ENCODE measurements at regions not wholly inside any gene's neighbourhood (a gene's known extent, or its start where the extent isn't known, plus 50 kb on each side); places are given as distances from the start of the nearest gene placed in this dataset.

GRCh38 chr9:117945286-117945685 is 241.1 kb downstream of the TLR4 start:
- DNase-seq: no peak

GRCh38 chr9:117951127-117951526 is 246.9 kb downstream of the TLR4 start:
- DNase-seq: no peak

GRCh38 chr9:117952581-117952980 is 248.4 kb downstream of the TLR4 start:
- DNase-seq: no peak

- no peak for DNase-seq
Measured at GRCh38 chr9:117957267-117957666, 253.1 kb downstream of the TLR4 start.

- no peak for DNase-seq
Measured at GRCh38 chr9:117958726-117959125, 254.5 kb downstream of the TLR4 start.

GRCh38 chr9:117963493-117964090 is 259.4 kb downstream of the TLR4 start:
- no peak for DNase-seq

- DNase-seq: no peak
Measured at GRCh38 chr9:117970276-117971050, 266.3 kb downstream of the TLR4 start.

- no peak for DNase-seq
Measured at GRCh38 chr9:117974108-117974507, 269.9 kb downstream of the TLR4 start.

GRCh38 chr9:117979914-117980313 is 275.7 kb downstream of the TLR4 start:
- DNase-seq: no peak

- DNase-seq: no peak
Measured at GRCh38 chr9:117987945-117988344, 283.7 kb downstream of the TLR4 start.

GRCh38 chr9:117992006-117992405 is 287.8 kb downstream of the TLR4 start:
- no peak for DNase-seq

- DNase-seq: no peak
Measured at GRCh38 chr9:118000581-118000980, 296.4 kb downstream of the TLR4 start.

- no peak for DNase-seq
Measured at GRCh38 chr9:118003240-118003639, 299.0 kb downstream of the TLR4 start.

- no peak for DNase-seq
Measured at GRCh38 chr9:118008246-118008645, 304.0 kb downstream of the TLR4 start.

GRCh38 chr9:118009614-118010013 is 305.4 kb downstream of the TLR4 start:
- DNase-seq: no peak

- no peak for DNase-seq
Measured at GRCh38 chr9:118017607-118018122, 313.5 kb downstream of the TLR4 start.

- DNase-seq: no peak
Measured at GRCh38 chr9:118023644-118024043, 319.4 kb downstream of the TLR4 start.

- no peak for DNase-seq
Measured at GRCh38 chr9:118028225-118028624, 324.0 kb downstream of the TLR4 start.

- no peak for DNase-seq
Measured at GRCh38 chr9:118029425-118029824, 325.2 kb downstream of the TLR4 start.

GRCh38 chr9:118034701-118035100 is 330.5 kb downstream of the TLR4 start:
- no peak for DNase-seq

GRCh38 chr9:118038713-118039112 is 334.5 kb downstream of the TLR4 start:
- no peak for DNase-seq

- DNase-seq: no peak
Measured at GRCh38 chr9:118058227-118058626, 354.0 kb downstream of the TLR4 start.

GRCh38 chr9:118059484-118060278 is 355.5 kb downstream of the TLR4 start:
- DNase-seq: no peak

- no peak for DNase-seq
Measured at GRCh38 chr9:118083161-118083560, 379.0 kb downstream of the TLR4 start.

Measured in activated naive CD4-positive, alpha-beta T cell treated with Interleukin-2 at 50 U/mL for 16 hours (primary cell).